Germinal center (tissue), 1 donor: ENCODE measurements at regions not wholly inside any gene's neighbourhood (a gene's known extent, or its start where the extent isn't known, plus 50 kb on each side); places are given as distances from the start of the nearest gene placed in this dataset.

Experiments used
- DNase-seq: peaks from one replicate; pipeline ENCODE4 v3.0.0; 2012; ENCODE audit warnings: mixed read lengths, low spot score

- DNase-seq: no peak
Observed at GRCh38 chr12:43117226-43117930, 434.6 kb downstream of the ADAMTS20 start.

- no peak for DNase-seq
Observed at GRCh38 chr12:43115441-43116160, 436.4 kb downstream of the ADAMTS20 start.

GRCh38 chr12:43114316-43114715, 437.7 kb downstream of the ADAMTS20 start:
- no peak for DNase-seq

- DNase-seq: no peak
Observed at GRCh38 chr12:43113616-43114015, 438.4 kb downstream of the ADAMTS20 start.

- DNase-seq: no peak
Observed at GRCh38 chr12:43113135-43113534, 438.9 kb downstream of the ADAMTS20 start.

- no peak for DNase-seq
Observed at GRCh38 chr12:43112101-43112920, 439.7 kb downstream of the ADAMTS20 start.

GRCh38 chr12:43111608-43112007, 440.4 kb downstream of the ADAMTS20 start:
- peak; percentile 10 for DNase-seq

GRCh38 chr12:43109631-43110345, 442.2 kb downstream of the ADAMTS20 start:
- DNase-seq: no peak

GRCh38 chr12:43108656-43109055, 443.3 kb downstream of the ADAMTS20 start:
- DNase-seq: no peak

GRCh38 chr12:43107026-43107775, 444.8 kb downstream of the ADAMTS20 start:
- no peak for DNase-seq

GRCh38 chr12:43106355-43106754, 445.6 kb downstream of the ADAMTS20 start:
- DNase-seq: no peak

GRCh38 chr12:43105426-43105981, 446.5 kb downstream of the ADAMTS20 start:
- no peak for DNase-seq

GRCh38 chr12:43104494-43104893, 447.5 kb downstream of the ADAMTS20 start:
- DNase-seq: no peak

GRCh38 chr12:43103866-43104265, 448.1 kb downstream of the ADAMTS20 start:
- no peak for DNase-seq

GRCh38 chr12:43102546-43103264, 449.3 kb downstream of the ADAMTS20 start:
- DNase-seq: no peak

GRCh38 chr12:43100231-43100630, 451.8 kb downstream of the ADAMTS20 start:
- DNase-seq: no peak

GRCh38 chr12:43099691-43100163, 452.3 kb downstream of the ADAMTS20 start:
- no peak for DNase-seq

GRCh38 chr12:43098766-43099550, 453.0 kb downstream of the ADAMTS20 start:
- DNase-seq: no peak

GRCh38 chr12:43098071-43098470, 453.9 kb downstream of the ADAMTS20 start:
- DNase-seq: no peak
